Activated CD8-positive, alpha-beta T cell treated with anti-CD3 and anti-CD28 coated beads for 36 hours (primary cell): ENCODE measurements at regions not wholly inside any gene's neighbourhood (a gene's known extent, or its start where the extent isn't known, plus 50 kb on each side); places are given as distances from the start of the nearest gene placed in this dataset.

Experiments
- ATAC-seq: fragments of 200-7000 bp; cut with Tn5 transposase; one replicate; pipeline ENCODE4 v1.10.0; 2021; ENCODE audit warnings: mild to moderate bottlenecking, moderate library complexity
- CTCF ChIA-PET: fragments of 350-600 bp; sonication (Branson Sonifier 250); formaldehyde crosslinking; loops from one replicate; lab custom pipeline; 2021; ENCODE audit warnings: antibody characterized with exemption; lab: Charles Lee
- POLR2A ChIA-PET: fragments of 350-600 bp; sonication (Branson Sonifier 250); formaldehyde crosslinking; loops from one replicate; lab custom pipeline; 2021; ENCODE audit warnings: antibody characterized with exemption; lab: Charles Lee
- DNase-seq: peaks from one replicate; pipeline ENCODE4 v3.0.0-alpha.2; 2020
- H3K27ac Mint-ChIP-seq: one replicate; pipeline ENCODE4 v1.8.0; 2021; ENCODE audit warnings: mild to moderate bottlenecking, mixed read lengths
- H3K27me3 Mint-ChIP-seq: one replicate; pipeline ENCODE4 v1.8.0; 2021; ENCODE audit warnings: mixed read lengths
- H3K36me3 Mint-ChIP-seq: one replicate; pipeline ENCODE4 v1.8.0; 2021; ENCODE audit warnings: low read depth, mixed read lengths
- H3K4me1 Mint-ChIP-seq: one replicate; pipeline ENCODE4 v1.8.0; 2021; ENCODE audit warnings: low read depth, mixed read lengths
- H3K4me3 Mint-ChIP-seq: one replicate; pipeline ENCODE4 v1.8.0; 2021; ENCODE audit warnings: mild to moderate bottlenecking, moderate library complexity, mixed read lengths
- H3K9me3 Mint-ChIP-seq: one replicate; pipeline ENCODE4 v1.8.0; 2021; ENCODE audit warnings: mixed read lengths
- CTCF ChIP-seq: fragments of 200-600 bp; IDR thresholded peaks from one replicate; pipeline ENCODE4 v1.8.0; 2022; ENCODE audit warnings: antibody characterized with exemption, mild to moderate bottlenecking
- intact Hi-C: fragments of 100-400 bp; cut with micrococcal nuclease; formaldehyde crosslinking; loops from one replicate; pipeline ENCODE4 v1.10.0; 2022

- DNase-seq: no peak
- Mint-ChIP-seq H3K36me3 (no peaks in the 10 kb centered on the region), H3K4me1 (no peaks in the 10 kb centered on the region), H3K9me3 (peaks cover 6% of the 10 kb centered on the region), H3K4me3 (no peak overlapping the region), H3K27ac (no peak overlapping the region), H3K27me3 (peaks cover 18% of the 10 kb centered on the region)
- ChIA-PET POLR2A (no interaction called here), CTCF (interaction anchor here (1.6 kb wide), 1 partner anchor 21 kb away, joined by 5 read pairs; no protein-coding TSS in a partner anchor)
- intact Hi-C loops: no loop called here
- no peak for ATAC-seq
- no peak for TF ChIP-seq CTCF
Observed at GRCh38 chr19:42662712-42663111, 68.0 kb upstream of the CEACAM8 start.

- no peaks in the 10 kb centered on the region for H3K4me1 Mint-ChIP-seq
- TF ChIP-seq CTCF: no peak
- H3K4me3 Mint-ChIP-seq: no peak overlapping the region
- CTCF ChIA-PET: interaction anchor here (1.5 to 5.5 kb wide), 2 partner anchors 24 to 25 kb away, joined by 3 to 20 read pairs; no protein-coding TSS in a partner anchor
- intact Hi-C loops: no loop called here
- POLR2A ChIA-PET: no interaction called here
- peaks cover 6% of the 10 kb centered on the region for H3K9me3 Mint-ChIP-seq
- DNase-seq (no peak), ATAC-seq (no peak)
- no peak overlapping the region for H3K27ac Mint-ChIP-seq
- H3K36me3 Mint-ChIP-seq: no peaks in the 10 kb centered on the region
- peaks cover 11% of the 10 kb centered on the region for H3K27me3 Mint-ChIP-seq
Observed at GRCh38 chr19:42660353-42660752, 65.6 kb upstream of the CEACAM8 start.

GRCh38 chr19:42658076-42658475 is 63.4 kb upstream of the CEACAM8 start:
- Mint-ChIP-seq H3K9me3 (peaks cover 6% of the 10 kb centered on the region), H3K36me3 (no peaks in the 10 kb centered on the region), H3K4me1 (no peaks in the 10 kb centered on the region), H3K27ac (no peak overlapping the region), H3K4me3 (no peak overlapping the region), H3K27me3 (peaks cover 11% of the 10 kb centered on the region)
- CTCF ChIA-PET: interaction anchor here (5.5 kb wide), 1 partner anchor 23 kb away, joined by 20 read pairs; no protein-coding TSS in a partner anchor
- TF ChIP-seq CTCF: no peak
- intact Hi-C loops: no loop called here
- ATAC-seq (no peak), DNase-seq (no peak)
- POLR2A ChIA-PET: no interaction called here

GRCh38 chr19:42657556-42657955 is 62.8 kb upstream of the CEACAM8 start:
- POLR2A ChIA-PET: no interaction called here
- no peak for TF ChIP-seq CTCF
- H3K4me1 Mint-ChIP-seq: no peaks in the 10 kb centered on the region
- CTCF ChIA-PET: interaction anchor here (5.5 kb wide), 1 partner anchor 23 kb away, joined by 20 read pairs; no protein-coding TSS in a partner anchor
- DNase-seq: no peak
- no peak overlapping the region for H3K4me3 Mint-ChIP-seq
- no peaks in the 10 kb centered on the region for H3K36me3 Mint-ChIP-seq
- peaks cover 6% of the 10 kb centered on the region for H3K9me3 Mint-ChIP-seq
- no peak overlapping the region for H3K27ac Mint-ChIP-seq
- H3K27me3 Mint-ChIP-seq: peaks cover 12% of the 10 kb centered on the region
- no peak for ATAC-seq
- intact Hi-C loops: no loop called here

GRCh38 chr19:42655748-42656147 is 61.0 kb upstream of the CEACAM8 start:
- Mint-ChIP-seq H3K9me3 (peaks cover 6% of the 10 kb centered on the region), H3K36me3 (no peaks in the 10 kb centered on the region), H3K27ac (no peak overlapping the region), H3K4me1 (no peaks in the 10 kb centered on the region), H3K4me3 (no peak overlapping the region), H3K27me3 (peaks cover 12% of the 10 kb centered on the region)
- intact Hi-C loops: no loop called here
- ChIA-PET POLR2A (no interaction called here), CTCF (interaction anchor here (5.5 kb wide), 1 partner anchor 21 kb away, joined by 20 read pairs; no protein-coding TSS in a partner anchor)
- ATAC-seq (no peak), DNase-seq (no peak)
- no peak for TF ChIP-seq CTCF
